ENCODE measurements at regions not wholly inside any gene's neighbourhood (a gene's known extent, or its start where the extent isn't known, plus 50 kb on each side); places are given as distances from the start of the nearest gene placed in this dataset.

DNA sequence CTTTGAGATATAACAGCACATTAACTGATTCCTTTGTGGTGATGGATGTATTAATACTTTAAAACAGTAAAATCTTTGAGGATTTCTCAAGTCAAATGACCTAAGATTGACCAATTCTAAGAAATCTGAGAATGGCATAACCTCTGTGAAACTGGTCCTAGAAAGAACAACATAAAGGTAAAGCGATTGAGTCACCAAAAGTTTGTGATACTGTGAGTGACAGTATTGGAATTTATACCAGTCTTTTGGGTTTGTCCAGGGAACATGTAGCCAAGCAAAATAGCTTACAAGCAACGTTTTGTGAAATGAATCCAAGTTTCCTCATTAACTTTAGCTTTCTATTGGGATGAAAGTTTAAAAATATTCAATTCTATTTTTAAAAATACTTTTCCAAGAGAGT lies 157.4 kb upstream of the TMEM196 start:
- ChIA-PET POLR2A (ENCODE audit: unreplicated experiment) (no interaction called here), CTCF (no interaction called here)
- TF ChIP-seq, protein P1, sequence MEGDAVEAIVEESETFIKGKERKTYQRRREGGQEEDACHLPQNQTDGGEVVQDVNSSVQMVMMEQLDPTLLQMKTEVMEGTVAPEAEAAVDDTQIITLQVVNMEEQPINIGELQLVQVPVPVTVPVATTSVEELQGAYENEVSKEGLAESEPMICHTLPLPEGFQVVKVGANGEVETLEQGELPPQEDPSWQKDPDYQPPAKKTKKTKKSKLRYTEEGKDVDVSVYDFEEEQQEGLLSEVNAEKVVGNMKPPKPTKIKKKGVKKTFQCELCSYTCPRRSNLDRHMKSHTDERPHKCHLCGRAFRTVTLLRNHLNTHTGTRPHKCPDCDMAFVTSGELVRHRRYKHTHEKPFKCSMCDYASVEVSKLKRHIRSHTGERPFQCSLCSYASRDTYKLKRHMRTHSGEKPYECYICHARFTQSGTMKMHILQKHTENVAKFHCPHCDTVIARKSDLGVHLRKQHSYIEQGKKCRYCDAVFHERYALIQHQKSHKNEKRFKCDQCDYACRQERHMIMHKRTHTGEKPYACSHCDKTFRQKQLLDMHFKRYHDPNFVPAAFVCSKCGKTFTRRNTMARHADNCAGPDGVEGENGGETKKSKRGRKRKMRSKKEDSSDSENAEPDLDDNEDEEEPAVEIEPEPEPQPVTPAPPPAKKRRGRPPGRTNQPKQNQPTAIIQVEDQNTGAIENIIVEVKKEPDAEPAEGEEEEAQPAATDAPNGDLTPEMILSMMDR (conservative IDR thresholded peaks at IDR 0.05): no peak
- no peak for TF ChIP-seq EZH2 (IDR thresholded peaks at IDR 0.05; ENCODE audit: low read depth)
- Histone ChIP-seq H3K27ac (no peak overlapping the region), H4K20me1 (ENCODE audit: insufficient read depth) (no peaks in the 10 kb centered on the region), H3K9me3 (ENCODE audit: insufficient read depth, low read depth) (peaks cover 18% of the 10 kb centered on the region), H3K4me1 (replicated peaks; ENCODE audit: insufficient read depth) (no peaks in the 10 kb centered on the region), H3K36me3 (ENCODE audit: low read depth) (0 out of 2 replicates have a peak, but pooled peaks cover 3% of the 10 kb centered on the region), H3K4me3 (no peak overlapping the region), H3K9me2 (ENCODE audit: insufficient read depth) (no peaks in the 10 kb centered on the region), H3K79me2 (ENCODE audit: low read depth) (no peaks in the 10 kb centered on the region), H2AFZ (0 out of 2 replicates have a peak overlapping the region, but pooled peaks have one; percentile 23), H3K4me2 (no peak overlapping the region), H3K27me3 (ENCODE audit: insufficient read depth, low read depth) (no peaks in the 10 kb centered on the region), H3F3A (ENCODE audit: insufficient read depth, low read depth) (no peaks in the 10 kb centered on the region)
- intact Hi-C loops (cut with micrococcal nuclease; ENCODE audit: unreplicated experiment): no loop called here
- BruUV-seq (replicated peaks): no TSS peak
- DNase-seq: no peak

DNA sequence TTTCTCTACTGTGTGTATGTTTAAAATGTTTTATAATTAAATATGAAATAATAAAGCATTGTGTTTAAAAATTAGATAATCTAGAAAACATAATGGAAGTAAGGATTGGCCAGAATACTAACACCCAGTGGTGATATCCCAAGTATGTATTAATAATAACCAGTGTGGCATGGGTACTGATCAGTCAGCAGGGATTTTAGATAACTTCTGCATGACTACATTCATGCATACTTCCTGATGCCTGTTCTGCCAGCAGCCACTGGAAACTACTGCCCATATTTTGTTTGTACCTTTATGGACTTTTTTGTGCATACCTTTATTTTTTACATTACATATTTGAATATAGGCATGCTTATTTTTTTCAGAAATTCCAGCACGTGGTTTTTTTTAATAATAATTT lies 156.6 kb upstream of the TMEM196 start:
- Histone ChIP-seq H3K27ac (no peak overlapping the region), H4K20me1 (ENCODE audit: insufficient read depth) (no peaks in the 10 kb centered on the region), H3K36me3 (ENCODE audit: low read depth) (no peaks in the 10 kb centered on the region), H3K9me2 (ENCODE audit: insufficient read depth) (no peaks in the 10 kb centered on the region), H3K79me2 (ENCODE audit: low read depth) (no peaks in the 10 kb centered on the region), H3K4me1 (replicated peaks; ENCODE audit: insufficient read depth) (no peaks in the 10 kb centered on the region), H3F3A (ENCODE audit: insufficient read depth, low read depth) (no peaks in the 10 kb centered on the region), H3K4me3 (no peak overlapping the region), H3K4me2 (no peak overlapping the region), H3K27me3 (ENCODE audit: insufficient read depth, low read depth) (no peaks in the 10 kb centered on the region), H2AFZ (no peak overlapping the region), H3K9me3 (ENCODE audit: insufficient read depth, low read depth) (peaks cover 13% of the 10 kb centered on the region)
- CTCF ChIA-PET: no interaction called here
- TF ChIP-seq, protein P1 (conservative IDR thresholded peaks at IDR 0.05): no peak
- no peak for TF ChIP-seq EZH2 (IDR thresholded peaks at IDR 0.05; ENCODE audit: low read depth)
- intact Hi-C loops (cut with micrococcal nuclease; ENCODE audit: unreplicated experiment): no loop called here
- no peak for DNase-seq
- POLR2A ChIA-PET (ENCODE audit: unreplicated experiment): no interaction called here
- no TSS peak for BruUV-seq (replicated peaks)

DNA sequence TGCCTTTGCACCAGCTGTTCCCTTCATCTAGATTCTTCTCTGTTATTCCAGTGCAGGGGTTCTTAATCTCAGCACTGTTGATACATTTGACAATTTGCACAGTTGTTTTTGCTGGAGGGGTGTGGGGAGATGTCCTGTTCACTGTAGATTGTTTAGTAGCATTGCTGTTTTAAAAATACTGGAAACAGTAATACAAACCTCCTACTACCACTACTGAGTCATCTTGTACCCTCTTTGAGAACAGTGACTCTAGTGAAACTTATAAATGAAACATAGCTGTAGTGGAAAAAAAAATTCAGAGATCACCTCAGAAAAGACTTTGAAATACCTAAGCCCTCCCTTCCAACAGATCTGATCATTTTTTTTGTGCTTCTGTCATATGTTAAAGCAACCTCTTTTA lies 154.8 kb upstream of the TMEM196 start:
- no TSS peak for BruUV-seq (replicated peaks)
- Histone ChIP-seq H3K27me3 (ENCODE audit: insufficient read depth, low read depth) (no peaks in the 10 kb centered on the region), H3F3A (ENCODE audit: insufficient read depth, low read depth) (no peaks in the 10 kb centered on the region), H2AFZ (no peak overlapping the region), H3K9me2 (ENCODE audit: insufficient read depth) (no peaks in the 10 kb centered on the region), H3K4me3 (no peak overlapping the region), H3K4me2 (no peak overlapping the region), H3K27ac (no peak overlapping the region), H4K20me1 (ENCODE audit: insufficient read depth) (no peaks in the 10 kb centered on the region), H3K36me3 (ENCODE audit: low read depth) (no peaks in the 10 kb centered on the region), H3K4me1 (replicated peaks; ENCODE audit: insufficient read depth) (no peaks in the 10 kb centered on the region), H3K79me2 (ENCODE audit: low read depth) (no peaks in the 10 kb centered on the region), H3K9me3 (ENCODE audit: insufficient read depth, low read depth) (peaks cover 13% of the 10 kb centered on the region)
- no peak for DNase-seq
- TF ChIP-seq, protein P1 (conservative IDR thresholded peaks at IDR 0.05): no peak
- no peak for TF ChIP-seq EZH2 (IDR thresholded peaks at IDR 0.05; ENCODE audit: low read depth)
- ChIA-PET CTCF (no interaction called here), POLR2A (ENCODE audit: unreplicated experiment) (no interaction called here)
- intact Hi-C loops (cut with micrococcal nuclease; ENCODE audit: unreplicated experiment): no loop called here
